OCI-LY1 (cell line): ENCODE measurements at regions not wholly inside any gene's neighbourhood (a gene's known extent, or its start where the extent isn't known, plus 50 kb on each side); places are given as distances from the start of the nearest gene placed in this dataset.

Experiments used
- CTCF ChIP-seq: fragments of 200-600 bp; sonication (generic), shearing (Covaris generic); IDR thresholded peaks from 2 replicates; pipeline ENCODE4 v1.5.1; 2017; ENCODE audit warnings: mild to moderate bottlenecking, antibody characterized with exemption, low read length, moderate library complexity, mixed read lengths
- EZH2 ChIP-seq: fragments of 200-600 bp; sonication (generic), shearing (Covaris generic); IDR thresholded peaks from 2 replicates; pipeline ENCODE4 v1.8.0; 2017; ENCODE audit warnings: borderline replicate concordance, mixed run types, mild to moderate bottlenecking, antibody characterized with exemption, low read length, moderate library complexity, mixed read lengths

- no peak for TF ChIP-seq EZH2
- no peak for TF ChIP-seq CTCF
These were observed 150.6 kb upstream of the STEAP4 start for GRCh38 chr7:88457320-88457719.
